GM21737 (cell line): ENCODE measurements at regions not wholly inside any gene's neighbourhood (a gene's known extent, or its start where the extent isn't known, plus 50 kb on each side); places are given as distances from the start of the nearest gene placed in this dataset.

Experiments
- ATAC-seq: cut with Tn5 transposase; IDR thresholded peaks from one replicate; pipeline ENCODE4 v1.9.1; 2021; ENCODE audit warnings: mild to moderate bottlenecking, moderate library complexity; ENCODE audit not compliant: unreplicated experiment

DNA sequence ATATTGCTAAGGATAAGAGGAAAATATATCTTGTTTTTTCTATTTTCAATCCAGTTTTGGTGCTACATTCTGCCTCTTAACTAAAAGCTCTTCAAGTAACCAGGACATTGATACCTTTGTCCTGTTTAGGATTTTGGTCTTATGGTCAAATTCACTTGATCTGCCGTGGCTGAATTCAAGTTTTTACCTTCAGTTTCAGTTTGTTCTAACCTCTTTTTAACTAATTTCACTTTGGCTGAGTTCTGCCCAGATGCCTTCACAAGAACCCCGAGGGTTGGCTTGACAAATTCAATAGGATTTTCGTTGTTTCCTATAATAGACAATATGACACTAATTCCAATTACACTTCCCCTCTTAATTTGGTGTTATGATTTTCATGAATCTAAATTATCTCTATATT lies 84.5 kb upstream of the C1orf21 start:
- ATAC-seq, result no peak

- no peak for ATAC-seq
These were observed 76.5 kb upstream of the C1orf21 start for GRCh38 chr1:184310157-184310819.

- no peak for ATAC-seq
These were observed 75.2 kb upstream of the C1orf21 start for GRCh38 chr1:184311580-184311979.

DNA sequence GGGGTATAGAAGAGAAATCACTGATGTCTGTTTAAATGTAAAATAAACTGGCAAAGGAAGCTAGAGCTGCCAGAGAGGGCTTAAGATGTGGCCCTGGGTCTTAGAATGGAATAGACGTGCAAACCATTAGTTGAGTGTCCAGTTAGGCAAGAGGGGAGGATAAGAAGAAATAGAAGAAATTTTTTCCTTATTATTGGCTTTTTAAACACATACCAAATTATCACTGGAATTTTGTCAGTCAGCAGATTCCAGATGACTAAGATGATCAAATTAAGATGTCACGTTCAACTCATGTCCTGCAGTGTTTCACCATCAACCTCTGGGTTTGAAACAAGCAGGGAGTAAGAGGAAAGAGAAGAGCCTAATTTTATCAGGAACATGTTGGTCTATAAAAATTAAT lies 71.6 kb upstream of the C1orf21 start:
- no peak for ATAC-seq

- no peak for ATAC-seq
These were observed 67.0 kb upstream of the C1orf21 start for GRCh38 chr1:184319879-184320278.

DNA sequence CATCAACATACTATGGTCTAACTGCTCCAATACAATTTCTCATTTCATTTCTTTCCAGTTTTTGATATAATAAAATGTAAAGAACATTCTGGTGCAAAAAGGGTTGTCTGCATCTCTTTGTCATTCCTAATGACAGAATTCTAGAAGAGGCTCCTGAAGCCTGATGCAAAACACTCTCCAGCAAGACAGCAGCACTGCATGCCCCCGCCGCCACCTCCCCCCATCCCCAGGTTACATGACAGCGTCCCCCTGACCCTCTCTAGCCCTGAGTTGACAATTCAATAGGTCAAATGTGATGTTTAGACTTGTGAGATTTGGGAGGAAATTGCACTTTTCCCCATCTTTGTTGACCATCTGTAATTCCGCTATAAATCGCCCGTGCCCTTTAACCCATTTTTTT lies 64.6 kb upstream of the C1orf21 start:
- ATAC-seq, result no peak

- no peak for ATAC-seq
These were observed 61.9 kb upstream of the C1orf21 start for GRCh38 chr1:184324972-184325371.

DNA sequence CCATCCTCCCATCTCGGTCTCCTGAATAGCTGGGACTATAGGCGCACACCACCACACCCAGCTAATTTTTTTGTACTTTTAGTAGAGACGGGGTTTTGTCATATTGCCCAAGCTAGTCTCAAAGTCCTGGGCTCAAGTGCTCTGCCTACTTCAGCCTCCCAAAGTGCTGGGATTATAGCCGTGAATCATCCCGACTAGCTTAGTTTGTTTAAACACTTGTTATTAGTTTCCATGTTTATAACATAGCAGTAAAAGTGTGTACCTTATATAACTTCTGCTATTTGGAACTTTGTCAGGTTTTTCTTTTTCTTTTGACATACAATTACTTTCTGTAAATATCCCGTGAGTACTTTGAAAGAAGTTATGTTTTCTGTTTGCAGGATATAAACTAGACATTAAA lies 60.6 kb upstream of the C1orf21 start:
- no peak for ATAC-seq

DNA sequence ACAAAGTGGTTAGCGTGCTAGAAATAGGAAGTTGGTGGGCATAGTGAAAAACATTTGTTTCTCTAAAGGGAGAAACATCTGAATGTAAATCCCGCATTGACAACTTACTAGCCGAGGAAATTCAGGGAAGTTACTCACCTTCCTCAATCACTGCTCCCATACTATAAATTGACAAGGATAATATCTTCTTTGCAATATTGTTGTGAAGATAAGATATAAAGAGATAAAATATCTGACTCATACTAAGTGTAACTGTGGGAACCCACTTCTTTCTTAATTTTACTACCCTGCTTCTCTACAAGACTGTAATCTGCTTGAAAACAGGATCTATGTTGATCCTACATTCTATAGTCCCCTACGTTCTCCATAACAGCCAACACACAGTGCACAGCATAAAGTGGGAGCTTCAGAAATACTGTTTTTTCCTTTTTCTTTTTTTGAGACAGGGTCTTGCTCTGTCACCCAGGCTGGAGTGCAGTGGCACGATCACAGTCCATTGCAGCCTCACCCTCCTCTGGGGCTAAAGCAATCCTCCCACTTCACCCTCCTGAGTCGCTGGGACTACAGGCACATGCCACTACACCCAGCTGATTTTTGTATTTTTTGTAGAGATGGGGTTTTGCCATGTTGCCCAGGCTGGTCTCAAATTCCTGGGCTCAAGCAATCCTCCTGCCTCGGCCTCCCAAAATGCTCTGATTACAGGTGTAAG lies 57.4 kb upstream of the C1orf21 start:
- no peak for ATAC-seq

DNA sequence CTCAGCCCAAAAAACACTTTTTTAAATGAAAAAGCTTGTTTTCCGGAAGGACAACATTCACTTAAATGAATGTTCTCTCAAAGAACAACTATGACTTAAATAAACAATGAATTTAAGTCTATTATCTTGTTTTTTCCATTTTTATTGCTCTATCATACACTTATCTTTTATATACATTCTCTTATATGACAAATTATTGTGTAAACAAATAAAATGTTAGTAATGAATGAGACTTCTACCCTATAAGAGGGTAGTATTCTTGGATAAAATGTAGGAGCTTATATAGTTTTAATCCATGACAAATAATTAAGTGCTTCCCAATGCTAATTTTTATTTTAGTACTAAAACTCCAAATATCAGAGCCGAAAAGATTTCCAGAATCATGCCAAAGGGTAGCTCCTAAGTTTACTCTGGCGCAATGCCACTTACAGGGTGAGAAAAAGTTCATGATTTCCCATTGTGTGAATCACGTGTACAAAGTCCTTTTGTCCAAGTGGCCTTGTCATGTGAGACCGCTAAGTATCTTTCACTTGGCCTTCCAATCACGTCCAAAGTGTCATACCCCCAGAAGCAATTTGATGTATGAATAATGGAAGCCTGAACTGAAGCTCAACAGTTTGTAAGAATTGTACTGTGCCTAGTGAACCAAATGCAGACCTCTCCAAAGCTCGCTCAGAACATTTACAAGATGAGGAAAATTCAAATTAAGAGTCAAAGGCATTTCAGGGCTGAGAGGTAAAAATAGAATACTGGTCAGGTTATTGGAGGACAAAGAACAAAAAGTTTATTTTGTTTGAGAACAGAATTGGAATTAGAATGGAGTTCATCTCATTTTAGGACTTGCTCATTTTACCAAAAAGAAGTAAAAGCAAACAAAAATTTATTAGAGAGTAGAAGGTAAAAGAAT lies 56.6 kb upstream of the C1orf21 start:
- no peak for ATAC-seq

DNA sequence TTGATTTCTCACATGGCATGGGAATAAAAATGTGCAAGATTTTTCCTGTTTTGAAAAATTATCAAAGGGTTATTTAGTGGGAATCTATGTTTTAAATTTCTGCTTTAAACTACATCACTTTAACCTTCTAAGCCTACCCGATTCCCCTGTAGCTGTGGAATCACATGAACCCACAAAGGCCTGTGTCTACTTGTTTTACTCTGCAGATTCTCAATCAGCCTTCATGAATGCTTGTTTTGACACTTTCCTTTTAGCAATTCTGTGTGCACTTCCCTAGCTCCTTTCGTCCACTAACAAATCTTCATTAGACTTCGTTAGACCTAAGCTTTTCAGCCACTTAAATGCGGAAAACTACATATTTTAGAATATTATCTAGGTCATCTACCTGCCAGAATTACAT lies 56.0 kb upstream of the C1orf21 start:
- no peak for ATAC-seq
